Aorta (tissue), 5 donors: ENCODE measurements at regions not wholly inside any gene's neighbourhood (a gene's known extent, or its start where the extent isn't known, plus 50 kb on each side); places are given as distances from the start of the nearest gene placed in this dataset.
A peak's percentile ranks its signal among the peaks of the same experiment; 100 is the strongest.

Source experiments
- ATAC-seq: fragments of 200-7000 bp; cut with Tn5 transposase; one replicate; pipeline ENCODE4 v1.9.1; 2022; ENCODE audit warnings: moderate library complexity; ENCODE audit not compliant: low FRiP score
- DNase-seq, 2 donors: peaks; one replicate each; pipeline ENCODE4 v3.0.0-alpha.2; 2020
- H3K27ac ChIP-seq, 2 donors: one replicate each; pipeline ENCODE4 v1.5.1; 2013; ENCODE audit warnings: low read length in 2 of 2, mild to moderate bottlenecking in 2 of 2, moderate library complexity in 2 of 2, control low read depth in 1 of 2, inconsistent platforms in 1 of 2, low read depth in 1 of 2
- H3K27me3 ChIP-seq, 2 donors: one replicate each; pipeline ENCODE4 v1.6.1; 2013; ENCODE audit warnings: control low read depth in 1 of 2, low read length in 1 of 2, mild to moderate bottlenecking in 1 of 2, moderate library complexity in 1 of 2; ENCODE audit not compliant: insufficient read depth in 2 of 2, control insufficient read depth in 1 of 2
- H3K36me3 ChIP-seq, 2 donors: one replicate each; pipeline ENCODE4 v1.6.1; 2013; ENCODE audit warnings: control low read depth in 1 of 2, low read length in 1 of 2, mild to moderate bottlenecking in 1 of 2; ENCODE audit not compliant: insufficient read depth in 2 of 2, control insufficient read depth in 1 of 2
- H3K4me1 ChIP-seq, 2 donors: one replicate each; pipeline ENCODE4 v1.6.1; 2013; ENCODE audit warnings: low read length in 2 of 2, control low read depth in 1 of 2, mild to moderate bottlenecking in 1 of 2, moderate library complexity in 1 of 2; ENCODE audit not compliant: insufficient read depth in 2 of 2, control insufficient read depth in 1 of 2
- H3K4me3 ChIP-seq, 2 donors: one replicate each; pipeline ENCODE4 v1.5.1; 2013; ENCODE audit warnings: low read length in 2 of 2, control low read depth in 1 of 2, mild to moderate bottlenecking in 1 of 2
- H3K9me3 ChIP-seq: one replicate; pipeline ENCODE4 v1.6.1; 2013; ENCODE audit warnings: mild to moderate bottlenecking, low read length; ENCODE audit not compliant: control insufficient read depth
- WGBS, 2 donors: extraction: QIAGEN DNeasy Blood & Tissue Kit; methylation state at CpG; one replicate each; pipeline ENCODE4 v1.1.7; 2013; 5-methylcytosine and 5-hydroxymethylcytosine counted together
- intact Hi-C, 2 donors: fragments of 100-400 bp; cut with DNase I; formaldehyde crosslinking; loops; one replicate each; pipeline versions ENCODE4 v1.14.2 to v1.15.0; 2022
- donor health status: healthy with polysubstance abuse.
- donor health status: Bipolar disorder and iron deficiency.
- donor health status: DM: no; HTN: no; CAD: no.
- donor health status: DM: no; HTN: no; CAD: no.
- donor health status: DM: yes; HTN: yes; CAD: no.

DNA sequence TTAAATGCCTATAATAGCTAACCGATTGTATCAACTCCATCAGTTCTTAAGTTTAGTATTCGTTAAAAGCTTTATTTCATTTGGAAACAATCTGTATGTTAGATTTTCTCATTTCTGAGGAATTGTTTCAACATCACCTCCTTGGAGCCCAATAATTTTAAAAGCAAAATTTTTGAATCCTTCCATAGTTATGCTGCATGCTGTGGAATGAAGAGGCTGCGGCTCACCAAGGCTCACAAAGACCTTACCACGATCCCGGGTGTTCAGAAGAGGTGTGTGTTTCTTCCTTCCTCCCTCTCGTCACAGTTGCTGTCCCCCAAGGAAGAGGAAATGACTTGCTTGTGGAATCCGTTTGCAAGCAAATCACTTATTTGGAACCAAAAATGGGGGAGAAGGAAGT is 143.8 kb downstream of the FGF1 start:
- intact Hi-C loops, result loop anchor here (10.0 kb wide), 2 partner anchors 177 to 187 kb away; no protein-coding TSS in a partner anchor
- H3K4me1 ChIP-seq, result peaks cover 2 to 6% of the 10 kb centered on the region in 2 donors
- H3K27me3 ChIP-seq, result no peaks in the 10 kb centered on the region
- ATAC-seq (no peak), DNase-seq (no peak)
- no peaks in the 10 kb centered on the region for H3K9me3 ChIP-seq
- H3K27ac ChIP-seq, result peak overlapping the region in 1 of 2 donors; percentile 33
- no peak overlapping the region for H3K4me3 ChIP-seq
- H3K36me3 ChIP-seq, result no peaks in the 10 kb centered on the region
- 85 to 89% methylated on average over 7 of the region's 7 CpGs for WGBS, 2 donors

DNA sequence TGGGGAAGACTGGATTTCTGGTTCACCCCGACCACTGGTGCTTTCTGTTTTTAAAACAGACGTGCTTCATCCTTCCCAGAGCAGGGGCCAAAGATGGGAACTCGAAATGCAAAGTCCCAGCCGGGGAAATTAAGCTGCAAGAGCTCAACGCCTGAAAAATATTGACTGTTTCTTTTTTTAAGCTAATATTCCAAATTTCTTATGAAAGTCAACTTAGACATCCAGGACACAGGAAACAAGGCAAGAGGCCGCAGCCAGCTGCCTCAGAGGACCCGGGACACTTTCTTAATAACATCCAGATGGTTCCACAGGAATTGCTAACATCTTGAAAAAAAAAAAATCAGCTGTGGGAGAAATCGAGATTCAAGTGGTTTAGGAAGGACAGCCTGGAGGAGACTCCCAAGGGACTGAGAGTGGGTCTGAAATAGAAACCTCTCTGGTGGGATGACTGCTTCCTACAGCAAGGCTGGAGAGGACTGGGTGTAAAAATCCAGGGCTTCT is 144.9 kb downstream of the FGF1 start:
- no peak for DNase-seq
- 34 to 38% methylated on average over 8 of the region's 8 CpGs for WGBS, 2 donors
- H3K27me3 ChIP-seq, result no peaks in the 10 kb centered on the region
- H3K27ac ChIP-seq, result no peak overlapping the region
- no peaks in the 10 kb centered on the region for H3K36me3 ChIP-seq
- no peak overlapping the region for H3K4me3 ChIP-seq
- intact Hi-C loops, result loop anchor here (10.0 kb wide), 2 partner anchors 176 to 186 kb away; no protein-coding TSS in a partner anchor
- H3K4me1 ChIP-seq, result peaks cover 2 to 6% of the 10 kb centered on the region in 2 donors
- no peaks in the 10 kb centered on the region for H3K9me3 ChIP-seq
- ATAC-seq, result peak; percentile 53

DNA sequence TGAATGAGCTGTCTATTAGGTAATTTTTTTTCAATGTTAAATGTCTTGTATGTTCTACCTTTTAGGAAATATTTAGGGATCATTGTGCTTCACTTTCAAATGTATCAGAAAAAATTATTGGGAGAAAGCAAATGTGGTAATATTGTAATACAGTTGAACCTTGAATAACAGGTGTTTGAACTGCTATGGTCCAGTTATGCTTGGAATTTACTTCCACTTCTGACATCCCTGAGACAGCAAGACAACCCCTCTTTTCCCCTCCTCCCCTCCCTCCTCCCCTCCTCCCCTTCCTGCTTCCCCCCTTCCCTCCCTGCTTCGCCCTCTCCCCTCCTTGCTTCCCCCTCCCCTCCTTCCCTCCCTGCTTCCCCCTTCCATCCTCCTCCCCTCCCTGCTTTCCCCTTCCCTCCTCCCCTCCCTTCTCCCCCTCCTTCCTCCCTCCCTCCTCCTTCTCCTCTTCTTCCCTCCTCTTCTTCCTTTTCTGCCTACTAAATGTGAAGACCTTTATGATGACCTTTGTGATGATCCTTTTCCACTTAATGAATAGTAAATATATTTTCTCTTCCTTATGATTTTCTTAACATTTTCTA is 146.6 kb downstream of the FGF1 start:
- peaks cover 1% of the 10 kb centered on the region for H3K9me3 ChIP-seq
- no peak for ATAC-seq
- WGBS, 2 donors, result 100% methylated on average over 1 of the region's 1 CpG; no CpG with 5 or more reads in 1 of the 2 donors
- intact Hi-C loops, result no loop called here
- DNase-seq, result no peak
- no peaks in the 10 kb centered on the region for H3K36me3 ChIP-seq
- peaks cover 2 to 6% of the 10 kb centered on the region in 2 donors for H3K4me1 ChIP-seq
- no peak overlapping the region for H3K4me3 ChIP-seq
- H3K27me3 ChIP-seq, result no peaks in the 10 kb centered on the region
- H3K27ac ChIP-seq, result no peak overlapping the region

DNA sequence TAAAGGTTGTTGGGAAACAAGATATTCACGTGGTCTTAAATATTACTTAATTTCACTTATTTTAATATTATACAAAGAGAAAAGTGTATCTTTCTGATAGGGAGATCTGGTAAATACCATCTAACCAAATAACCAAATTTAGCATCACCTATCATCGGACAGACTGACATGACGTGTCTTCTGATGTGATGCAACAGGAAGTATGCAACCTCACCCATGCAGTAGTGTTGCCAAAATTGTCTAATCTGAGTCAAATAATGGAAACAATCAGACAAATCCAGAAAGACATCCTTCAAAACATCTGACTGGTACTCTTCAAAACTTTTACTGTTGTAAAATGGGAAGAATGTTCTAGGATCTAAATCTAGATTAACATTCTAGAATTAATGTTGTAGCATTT is 148.0 kb downstream of the FGF1 start:
- no peaks in the 10 kb centered on the region for H3K27me3 ChIP-seq
- DNase-seq (no peak), ATAC-seq (no peak)
- no peaks in the 10 kb centered on the region for H3K36me3 ChIP-seq
- intact Hi-C loops, result no loop called here
- 91 to 92% methylated on average over 3 of the region's 3 CpGs for WGBS, 2 donors
- H3K9me3 ChIP-seq, result peaks cover 1% of the 10 kb centered on the region
- H3K4me1 ChIP-seq, result peaks cover 2 to 6% of the 10 kb centered on the region in 2 donors
- H3K4me3 ChIP-seq, result no peak overlapping the region
- H3K27ac ChIP-seq, result no peak overlapping the region

DNA sequence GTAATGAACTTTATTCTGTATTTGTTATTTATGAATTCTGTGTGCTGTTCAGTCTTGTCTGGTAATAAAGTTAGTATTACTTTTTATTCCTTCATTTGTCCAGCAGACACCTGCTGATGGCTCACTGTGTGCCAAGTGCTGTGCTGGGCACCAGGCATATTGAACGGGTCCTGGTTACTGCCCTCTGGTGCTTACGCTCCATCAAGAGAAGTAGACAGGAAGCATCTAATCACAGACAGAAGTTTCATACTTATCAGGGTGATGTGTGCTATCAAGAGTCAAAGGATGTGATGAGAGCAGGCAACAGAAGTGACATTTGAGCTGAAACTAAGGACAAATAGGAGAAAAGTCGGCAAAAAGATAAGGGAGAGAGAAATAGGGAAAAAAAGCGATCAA is 153.1 kb downstream of the FGF1 start:
- WGBS, 2 donors, result 81 to 82% methylated on average over 4 of the region's 4 CpGs
- no peak overlapping the region for H3K27ac ChIP-seq
- intact Hi-C loops, result no loop called here
- H3K4me1 ChIP-seq, result no peaks in the 10 kb centered on the region
- ATAC-seq (no peak), DNase-seq (no peak)
- H3K9me3 ChIP-seq, result peaks cover 1% of the 10 kb centered on the region
- no peak overlapping the region for H3K4me3 ChIP-seq
- no peaks in the 10 kb centered on the region for H3K36me3 ChIP-seq
- no peaks in the 10 kb centered on the region for H3K27me3 ChIP-seq

DNA sequence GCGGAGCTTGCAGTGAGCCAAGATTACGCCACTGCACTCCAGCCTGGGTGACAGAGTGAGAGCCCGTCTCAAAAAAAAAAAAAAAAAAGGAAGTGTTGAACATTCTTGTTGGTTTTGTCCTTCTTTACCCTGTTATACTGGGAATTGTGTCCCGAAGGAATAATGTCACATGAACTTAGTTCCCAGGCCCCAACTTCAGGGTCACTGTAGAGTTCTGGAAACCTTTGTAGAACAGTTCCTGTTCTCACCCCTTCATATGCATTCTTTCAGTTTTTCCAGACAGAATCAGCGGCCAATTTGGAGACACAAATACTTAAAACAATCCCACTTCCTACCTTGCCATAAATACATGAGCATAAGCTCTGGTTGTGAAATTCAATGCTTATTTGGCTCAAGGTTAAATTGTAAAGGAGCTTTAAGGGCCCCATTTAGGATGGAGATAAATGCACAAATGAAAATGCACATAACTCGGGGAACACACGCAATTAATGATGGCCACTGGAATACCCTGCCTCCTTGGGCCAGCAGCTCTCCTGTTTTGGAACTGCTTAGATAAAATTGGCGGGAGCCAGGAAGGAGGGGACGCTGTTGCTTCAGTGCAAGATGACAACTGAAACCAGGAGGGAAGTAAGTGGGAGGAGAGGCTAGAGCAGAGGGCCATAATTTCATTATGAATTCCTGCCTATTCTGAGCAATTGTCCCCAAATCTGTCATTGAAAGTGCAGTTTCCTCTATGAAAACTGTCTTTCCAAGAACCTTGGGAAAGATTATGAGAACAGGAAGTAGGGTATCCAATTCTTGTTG is 153.7 kb downstream of the FGF1 start:
- no peaks in the 10 kb centered on the region for H3K36me3 ChIP-seq
- H3K4me3 ChIP-seq, result no peak overlapping the region
- intact Hi-C loops, result no loop called here
- WGBS, 2 donors, result 55 to 65% methylated on average over 8 to 9 of the region's 9 CpGs
- H3K27ac ChIP-seq, result no peak overlapping the region
- DNase-seq, result no peak
- no peaks in the 10 kb centered on the region for H3K27me3 ChIP-seq
- peaks cover 1% of the 10 kb centered on the region for H3K9me3 ChIP-seq
- no peaks in the 10 kb centered on the region for H3K4me1 ChIP-seq
- ATAC-seq, result no peak

DNA sequence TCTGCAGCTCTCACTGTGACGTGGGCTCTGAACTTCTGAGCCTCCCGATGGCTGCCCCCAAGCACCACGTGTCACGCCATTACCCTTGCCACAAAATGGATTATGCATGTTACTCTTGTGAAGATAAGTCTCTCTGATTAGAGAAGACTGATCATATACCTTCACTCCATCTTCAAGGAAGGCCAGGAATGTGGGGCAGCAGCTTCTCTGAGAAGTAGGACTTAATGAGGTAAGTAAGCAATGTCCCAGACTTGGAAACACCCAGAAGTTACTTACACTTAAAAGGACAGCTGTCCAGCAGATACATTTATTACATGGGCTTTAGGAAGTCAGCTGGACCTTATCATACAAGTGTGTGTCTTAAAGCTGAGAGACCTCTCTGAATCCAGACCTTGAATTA is 155.0 kb downstream of the FGF1 start:
- Histone ChIP-seq H3K4me1 (no peaks in the 10 kb centered on the region), H3K4me3 (no peak overlapping the region), H3K9me3 (peaks cover 1% of the 10 kb centered on the region), H3K36me3 (no peaks in the 10 kb centered on the region), H3K27me3 (no peaks in the 10 kb centered on the region), H3K27ac (no peak overlapping the region)
- WGBS, 2 donors, result 93 to 94% methylated on average over 4 of the region's 4 CpGs
- DNase-seq (no peak), ATAC-seq (no peak)
- intact Hi-C loops, result no loop called here

DNA sequence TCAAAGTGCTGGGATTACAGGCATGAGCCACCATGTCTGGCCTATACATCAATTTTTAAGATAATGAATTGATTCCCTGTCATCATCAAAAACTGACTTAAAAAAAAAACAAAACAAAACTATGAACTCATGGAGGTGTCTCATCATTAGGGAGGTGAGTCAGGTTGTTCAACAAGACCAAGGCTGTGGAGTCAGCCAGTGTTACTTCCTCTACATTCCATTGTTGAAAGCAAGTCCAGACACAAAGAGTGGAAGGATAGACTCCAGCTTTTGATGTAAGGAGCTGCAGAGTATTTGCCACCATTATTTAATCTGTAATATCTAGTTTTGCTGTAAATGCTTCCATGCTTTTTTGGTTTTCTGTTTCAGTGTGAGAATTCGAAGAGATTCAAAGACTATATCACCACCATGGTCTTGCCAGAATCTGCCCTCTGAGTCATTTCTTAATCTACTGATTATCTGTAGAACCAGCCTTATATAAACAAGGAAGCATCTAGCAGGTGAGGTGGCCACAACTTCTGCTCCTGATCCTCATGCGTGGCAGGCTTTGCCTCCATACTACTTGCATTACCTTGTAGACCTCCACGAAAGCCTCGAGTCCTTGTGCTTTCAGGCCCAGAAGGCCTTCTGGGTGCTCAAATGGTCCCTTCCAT is 156.1 kb downstream of the FGF1 start:
- Histone ChIP-seq H3K27ac (no peak overlapping the region), H3K27me3 (no peaks in the 10 kb centered on the region), H3K9me3 (no peaks in the 10 kb centered on the region), H3K4me1 (no peaks in the 10 kb centered on the region), H3K4me3 (no peak overlapping the region), H3K36me3 (no peaks in the 10 kb centered on the region)
- no peak for ATAC-seq
- 92 to 95% methylated on average over 4 of the region's 4 CpGs for WGBS, 2 donors
- DNase-seq, result no peak
- intact Hi-C loops, result loop anchor here in 1 of 2 donors (10.0 kb wide), 1 partner anchor 65 kb away; no protein-coding TSS in a partner anchor
